CD4-positive, alpha-beta T cell treated with Interleukin-12 subunit alpha and Interleukin-12 subunit beta, for 1 hour (primary cell): ENCODE measurements at regions not wholly inside any gene's neighbourhood (a gene's known extent, or its start where the extent isn't known, plus 50 kb on each side); places are given as distances from the start of the nearest gene placed in this dataset.
"Not testable (repeated sequence)": the region's sequence is repeated elsewhere in the genome, so short reads cannot be mapped to it uniquely, and the experiment has no call there.

Experiments
- DNase-seq: peaks from one replicate; pipeline ENCODE4 v3.0.0-alpha.2; 2020

DNA sequence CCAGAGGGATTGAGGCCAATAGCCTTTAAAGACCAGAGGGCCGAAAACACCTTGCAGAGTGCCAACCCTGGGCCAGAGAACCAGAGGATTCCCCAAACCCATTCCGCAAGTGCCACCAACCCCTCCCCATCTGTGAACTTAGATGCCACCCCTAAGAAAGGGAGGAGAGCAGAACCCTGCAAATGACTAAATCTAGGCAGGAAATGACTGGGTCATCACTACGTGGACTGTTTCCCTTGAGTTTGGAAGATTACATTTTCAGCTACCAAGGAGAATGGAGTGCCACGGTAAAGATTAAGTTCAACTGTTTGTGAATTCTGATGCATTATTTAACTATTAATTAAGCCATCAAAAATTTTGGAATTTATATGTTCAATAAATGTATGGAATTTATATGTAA lies 142.8 kb downstream of the ENC1 start:
- no peak for DNase-seq

DNA sequence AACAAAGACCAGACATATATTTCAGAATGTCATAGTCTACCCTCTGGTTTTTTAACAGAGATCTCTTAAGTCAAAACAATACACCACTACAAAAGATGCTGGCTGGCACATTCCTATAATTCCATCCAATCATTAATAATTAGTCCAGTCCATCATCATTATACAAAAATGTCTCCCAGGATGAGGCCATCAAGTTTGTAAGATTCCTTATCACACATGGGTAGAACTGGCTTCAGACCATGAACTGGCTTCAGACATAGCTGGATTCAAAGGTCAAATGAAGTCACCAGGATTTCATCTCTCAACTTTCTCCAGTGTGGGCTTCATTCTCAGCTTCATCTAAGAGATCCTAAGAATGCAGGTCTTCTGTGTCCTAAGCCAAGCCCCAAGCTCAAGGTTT lies 147.1 kb downstream of the ENC1 start:
- DNase-seq: no peak

GRCh38 chr5:74492230-74492629 lies 148.3 kb downstream of the ENC1 start:
- DNase-seq: no peak

DNA sequence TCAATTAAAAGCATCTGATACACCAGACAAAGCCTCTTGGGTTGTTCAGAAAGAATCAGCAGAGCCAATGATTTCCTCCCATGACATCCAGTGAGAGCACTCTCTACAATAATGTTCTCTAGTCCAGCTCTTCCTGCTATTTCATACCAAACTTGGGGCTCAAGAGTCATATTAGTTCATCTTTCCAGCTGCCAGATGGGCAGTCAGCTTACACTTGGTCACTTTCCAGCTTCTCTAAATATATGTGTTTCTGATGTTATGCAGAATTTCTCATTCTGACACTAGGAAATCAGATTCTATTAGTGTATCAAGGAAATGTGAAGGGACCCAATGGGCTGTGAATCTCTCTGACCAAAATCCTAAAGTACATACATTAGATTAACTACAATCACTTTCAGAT lies 148.9 kb downstream of the ENC1 start:
- no peak for DNase-seq

DNA sequence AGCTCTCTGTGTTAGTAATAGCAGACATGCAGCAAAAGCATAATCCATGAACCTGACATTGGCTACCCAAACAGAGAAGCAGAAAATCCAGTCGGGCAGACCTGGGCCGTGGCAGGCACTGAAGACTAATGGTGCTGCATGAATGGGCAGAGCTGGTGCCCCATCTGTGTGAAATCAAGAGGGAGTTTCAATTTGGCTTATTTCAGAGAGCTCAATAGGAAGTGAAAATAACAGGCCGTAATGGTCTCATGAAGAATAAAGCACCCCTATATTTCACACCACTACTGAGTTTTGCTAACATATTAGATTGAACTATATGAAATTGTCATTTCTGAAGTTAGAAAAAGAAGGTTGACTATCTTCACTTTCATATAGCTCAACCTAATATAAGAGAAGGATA lies 149.7 kb downstream of the ENC1 start:
- DNase-seq: no peak

DNA sequence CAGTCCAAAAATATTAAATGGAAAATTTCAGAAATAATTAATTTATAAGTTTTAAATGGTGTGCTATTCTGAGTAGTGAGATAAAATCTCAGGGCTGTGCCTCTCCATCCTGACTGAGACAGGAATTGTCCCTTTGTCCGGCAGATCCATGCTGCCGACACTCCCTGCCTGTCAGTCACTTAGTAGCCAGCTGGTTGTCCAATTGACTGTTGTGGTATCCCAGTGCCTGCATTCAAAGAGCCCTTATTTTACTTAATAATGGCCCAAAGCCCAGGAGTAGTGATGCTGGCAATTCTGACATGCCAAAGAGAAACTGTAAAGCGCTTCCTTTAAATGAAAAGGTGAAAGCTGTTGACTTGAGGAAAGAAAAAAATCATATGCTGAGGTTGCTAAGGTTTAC lies 157.5 kb downstream of the ENC1 start:
- DNase-seq: no peak

- no peak for DNase-seq
Observed at GRCh38 chr5:74482523-74482922, 158.0 kb downstream of the ENC1 start.

- DNase-seq: not testable (repeated sequence)
Observed at GRCh38 chr5:74481357-74481756, 159.2 kb downstream of the ENC1 start.

DNA sequence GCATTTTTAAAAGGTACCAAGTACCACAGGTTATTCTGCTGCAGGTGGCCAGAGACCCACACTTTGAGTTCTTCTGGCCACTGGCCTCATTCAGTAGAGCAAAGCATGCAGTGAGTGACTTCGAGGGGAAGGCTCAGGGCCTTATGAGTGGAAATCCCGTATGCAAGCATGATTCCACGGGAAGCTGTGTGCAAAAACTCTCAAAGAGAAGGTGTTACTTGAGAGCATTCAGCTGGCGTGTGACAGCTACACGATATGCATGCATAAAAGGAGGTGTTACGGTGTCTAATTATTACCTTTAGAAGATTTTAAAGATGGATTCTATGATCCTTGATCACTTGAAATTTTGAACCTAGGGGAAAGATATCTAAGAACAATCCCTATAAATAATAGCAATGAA lies 160.3 kb downstream of the ENC1 start:
- no peak for DNase-seq

GRCh38 chr5:74478328-74478727 lies 162.2 kb downstream of the ENC1 start:
- DNase-seq: no peak

DNA sequence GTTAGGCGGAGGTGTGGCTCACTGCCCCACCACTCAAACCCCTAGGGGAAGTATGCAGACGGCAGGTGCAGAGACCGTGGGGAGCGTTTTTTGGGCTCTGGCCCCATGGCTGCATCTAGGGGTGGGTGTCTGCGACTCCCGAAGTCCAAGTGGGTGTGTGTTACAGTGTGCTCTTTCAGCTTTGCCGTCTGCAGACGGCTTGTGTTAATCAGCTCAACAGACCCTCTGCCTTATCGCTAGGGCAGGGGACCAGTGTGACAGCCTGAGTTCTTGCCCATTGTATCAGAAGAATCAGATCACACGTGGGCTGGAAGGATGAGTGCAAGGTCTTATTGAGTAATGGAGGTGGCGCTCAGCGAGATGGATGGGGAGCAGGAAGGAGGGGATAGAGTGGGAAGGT lies 162.8 kb downstream of the ENC1 start:
- no peak for DNase-seq

DNA sequence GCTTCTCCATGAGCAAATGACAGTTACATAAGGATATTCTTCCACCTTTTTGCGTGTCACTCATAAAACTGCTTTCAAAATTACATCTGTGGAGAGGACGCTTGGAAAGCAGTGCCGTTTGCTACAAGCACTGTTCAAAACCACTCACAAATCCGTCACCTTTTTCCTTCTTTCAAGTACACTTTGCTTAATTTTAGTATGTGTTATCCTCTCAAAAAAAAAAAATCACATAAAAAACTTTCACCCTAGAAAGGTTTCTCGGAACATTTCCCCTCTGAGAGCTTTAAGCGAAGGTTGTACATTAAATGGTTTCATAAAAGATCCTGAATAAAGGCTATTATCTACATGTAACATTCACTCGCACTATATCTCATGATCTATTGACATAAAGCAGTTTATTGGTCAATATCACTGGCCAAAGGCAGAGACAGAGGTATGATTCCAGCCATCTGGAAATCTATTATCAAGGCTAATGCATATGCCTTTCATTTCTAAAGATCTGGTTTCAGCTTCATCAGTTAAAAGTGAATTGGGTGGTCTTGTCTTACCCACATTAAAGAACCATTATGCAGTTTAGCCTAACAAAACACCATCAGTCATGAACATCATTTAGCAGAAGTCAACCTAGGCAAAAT lies 163.6 kb downstream of the ENC1 start:
- DNase-seq: no peak

- DNase-seq: no peak
Observed at GRCh38 chr5:74476046-74476818, 164.3 kb downstream of the ENC1 start.

GRCh38 chr5:74471875-74472274 lies 168.7 kb downstream of the ENC1 start:
- no peak for DNase-seq

GRCh38 chr5:74469234-74469994 lies 171.1 kb downstream of the ENC1 start:
- DNase-seq: no peak

DNA sequence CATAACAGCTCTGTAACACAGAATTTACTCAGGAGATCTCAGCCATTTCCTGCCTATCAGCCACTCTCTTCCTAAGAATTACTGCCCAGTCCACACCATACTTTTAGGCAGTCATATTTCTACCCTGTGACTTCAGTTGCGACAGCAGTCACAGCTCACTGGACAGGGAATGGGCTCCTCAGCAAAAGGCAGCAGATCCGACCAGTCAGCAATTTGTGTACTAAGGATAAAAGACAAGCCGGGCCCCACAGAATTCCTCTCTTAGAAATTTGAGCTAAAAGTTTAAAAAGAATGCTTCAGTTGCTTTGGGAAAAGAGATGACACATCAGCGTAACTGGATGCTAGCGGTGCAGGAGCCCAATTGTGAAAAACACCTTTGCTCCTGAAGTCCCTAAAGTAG lies 172.1 kb downstream of the ENC1 start:
- DNase-seq: no peak

GRCh38 chr5:74465724-74466123 lies 174.8 kb downstream of the ENC1 start:
- DNase-seq: no peak

GRCh38 chr5:74464512-74465209 lies 175.9 kb downstream of the ENC1 start:
- DNase-seq: no peak

DNA sequence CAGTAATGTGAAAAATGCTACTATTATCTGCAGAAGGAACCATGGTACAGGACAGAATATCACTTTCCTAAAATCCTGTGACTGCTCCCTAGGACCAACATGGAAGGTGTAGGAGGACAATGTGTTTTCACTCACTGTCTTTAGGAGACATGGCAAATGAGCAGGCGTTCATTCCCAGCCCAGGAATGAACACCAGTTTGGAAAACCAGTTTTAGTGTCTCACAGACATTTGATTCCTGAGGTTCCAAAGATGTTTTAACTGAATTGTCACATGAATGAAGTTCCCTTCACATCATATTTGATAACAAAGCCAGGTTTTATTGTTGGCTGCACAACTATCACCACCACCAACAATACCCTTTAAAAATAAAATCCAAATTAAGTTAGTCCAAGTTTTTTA lies 178.2 kb downstream of the ENC1 start:
- no peak for DNase-seq

DNA sequence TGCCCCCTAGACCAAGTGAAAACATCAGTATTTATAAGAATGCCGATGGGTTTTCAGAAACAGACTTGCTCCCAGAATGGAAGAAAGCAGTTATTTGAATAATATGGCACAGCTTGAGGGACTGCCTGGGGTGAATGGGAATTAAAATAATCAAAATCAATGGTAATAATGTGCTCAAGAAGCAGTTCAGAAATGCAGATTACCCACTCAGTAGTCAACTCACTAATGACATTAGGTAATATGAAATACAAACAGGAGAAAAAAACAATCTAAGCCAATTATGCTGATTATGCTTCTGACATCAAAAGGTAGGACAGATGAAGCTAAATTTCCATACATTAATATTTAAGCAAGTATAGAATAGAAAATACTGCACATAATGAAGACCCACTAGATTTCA lies 179.3 kb downstream of the ENC1 start:
- no peak for DNase-seq

DNA sequence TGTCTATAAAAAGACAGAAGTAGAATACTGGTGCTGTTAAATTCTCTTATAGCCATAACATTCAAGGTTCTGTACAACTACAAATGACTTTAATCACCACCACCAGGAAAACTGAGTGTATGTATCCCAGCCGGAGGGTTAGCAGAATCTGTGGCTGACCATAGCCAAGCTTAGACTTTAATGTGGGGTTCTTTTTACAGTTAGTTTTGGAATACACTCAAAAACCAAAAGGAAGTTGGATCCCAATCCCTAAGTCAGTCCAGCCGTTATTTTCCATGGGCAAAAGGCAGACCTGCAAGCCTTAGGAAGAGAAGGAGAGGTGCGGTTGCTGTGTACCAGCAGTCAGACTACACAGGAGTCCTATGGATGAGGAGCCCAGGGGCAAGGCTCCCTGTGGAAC lies 179.8 kb downstream of the ENC1 start:
- DNase-seq: no peak

DNA sequence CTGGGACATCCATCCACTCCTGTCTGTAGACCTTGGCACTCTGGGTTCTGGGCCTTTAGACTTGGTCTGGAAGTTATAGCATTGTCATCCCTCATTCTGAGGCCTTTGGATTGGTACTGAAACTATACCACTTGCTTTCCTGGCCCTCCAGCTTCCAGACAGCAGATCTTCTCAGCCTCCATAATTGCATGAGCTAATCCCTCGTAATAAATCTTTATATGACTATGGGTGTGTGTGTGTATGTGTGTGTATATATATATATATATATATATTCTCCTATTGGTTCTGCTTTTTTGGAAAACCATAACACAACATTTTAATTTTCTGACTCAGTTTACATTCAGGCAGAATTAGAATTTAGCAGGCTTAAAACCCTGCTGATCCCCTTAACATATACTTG lies 180.5 kb downstream of the ENC1 start:
- no peak for DNase-seq

- no peak for DNase-seq
Observed at GRCh38 chr5:74457876-74458275, 182.7 kb downstream of the ENC1 start.
